GM12873 (cell line): ENCODE measurements at regions not wholly inside any gene's neighbourhood (a gene's known extent, or its start where the extent isn't known, plus 50 kb on each side); places are given as distances from the start of the nearest gene placed in this dataset.

Experiments
- CTCF ChIP-seq: IDR thresholded peaks from 2 replicates; pipeline ENCODE4 v1.5.1; 2012; ENCODE audit warnings: low read depth, mild to moderate bottlenecking, moderate library complexity, low read length, control low read depth; ENCODE audit not compliant: insufficient read depth; ENCODE audit errors: missing control alignments

GRCh38 chr18:2376707-2377106, 194.6 kb downstream of the METTL4 start:
- TF ChIP-seq CTCF = no peak

DNA sequence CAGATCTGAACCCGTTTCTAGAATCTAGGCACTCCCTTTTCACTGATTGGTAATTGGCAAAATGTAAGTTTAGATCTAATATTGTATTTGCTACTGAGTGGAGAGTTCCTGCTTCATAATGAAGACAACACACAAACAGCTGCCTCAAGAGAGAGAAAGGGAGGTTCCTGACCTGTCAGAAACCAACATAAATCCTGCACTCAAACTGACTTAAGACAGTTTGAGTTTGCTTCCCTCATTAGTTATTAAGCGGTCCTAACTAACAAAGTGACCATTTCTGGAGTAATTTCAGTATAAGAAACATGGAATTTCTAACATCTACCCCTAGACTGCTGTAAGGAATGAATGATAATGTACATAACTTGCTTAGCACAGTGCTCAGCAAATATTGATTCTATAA, 191.2 kb downstream of the METTL4 start:
- TF ChIP-seq CTCF = no peak

GRCh38 chr18:2381539-2381938, 189.8 kb downstream of the METTL4 start:
- no peak for TF ChIP-seq CTCF

GRCh38 chr18:2387588-2387987, 183.7 kb downstream of the METTL4 start:
- no peak for TF ChIP-seq CTCF

DNA sequence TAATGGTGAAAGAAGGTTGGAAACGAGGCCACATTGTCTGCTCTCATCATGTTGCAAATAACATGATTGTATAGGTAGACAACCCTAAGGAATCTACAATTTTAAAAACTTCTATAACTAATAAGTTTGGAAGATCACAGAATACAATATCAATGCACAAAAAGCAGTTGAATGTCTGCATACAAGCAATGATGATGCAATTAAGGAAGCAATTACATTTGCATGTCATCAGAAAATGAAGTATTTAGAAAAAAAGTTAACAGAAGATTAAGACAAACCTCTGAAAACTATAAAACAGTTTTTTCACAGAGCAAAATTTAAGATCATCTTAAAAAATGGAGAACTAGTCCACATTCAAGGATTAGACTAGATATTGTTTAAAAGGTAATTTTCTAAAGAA, 181.1 kb downstream of the METTL4 start:
- no peak for TF ChIP-seq CTCF

GRCh38 chr18:2391470-2391869, 179.8 kb downstream of the METTL4 start:
- no peak for TF ChIP-seq CTCF

DNA sequence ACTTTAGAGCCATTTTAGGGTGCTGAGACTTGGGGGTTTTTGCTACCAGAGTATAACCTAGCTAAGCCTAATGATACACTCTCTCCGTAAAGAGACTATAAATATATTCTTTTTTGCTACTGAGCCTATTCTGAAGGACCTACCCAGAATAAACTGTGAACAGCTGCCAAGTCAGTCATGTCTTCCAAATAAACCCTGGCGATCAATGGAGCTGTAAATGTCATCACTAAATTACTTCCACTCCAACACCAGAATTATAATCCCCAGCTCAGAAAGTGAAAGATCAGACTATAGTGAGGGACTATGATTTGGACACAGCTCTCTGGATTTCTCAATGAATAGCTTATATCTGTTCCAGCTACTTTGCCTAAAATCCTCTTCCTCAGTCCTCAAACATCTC, 178.9 kb downstream of the METTL4 start:
- no peak for TF ChIP-seq CTCF
